ENCODE measurements at regions not wholly inside any gene's neighbourhood (a gene's known extent, or its start where the extent isn't known, plus 50 kb on each side); places are given as distances from the start of the nearest gene placed in this dataset.

- no peaks in the 10 kb centered on the region for H3K9me3 ChIP-seq (ENCODE audit: control insufficient read depth, insufficient read depth, low read length)
- H3K4me3 ChIP-seq (ENCODE audit: low read length), result no peak overlapping the region
- no peaks in the 10 kb centered on the region for H3K27me3 ChIP-seq (ENCODE audit: control insufficient read depth, insufficient read depth, low read length)
- DNase-seq (ENCODE audit: low read depth, low spot score), result no peak
- no peak overlapping the region for H3K27ac ChIP-seq (ENCODE audit: low read length)
- no peaks in the 10 kb centered on the region for H3K36me3 ChIP-seq (ENCODE audit: control insufficient read depth, insufficient read depth, low read length)
- no peaks in the 10 kb centered on the region for H3K4me1 ChIP-seq (ENCODE audit: control insufficient read depth, insufficient read depth, low read length)
Measured at GRCh38 chr1:56054959-56055358, 524.4 kb downstream of the PLPP3 start.

- no peak for DNase-seq (ENCODE audit: low read depth, low spot score)
- H3K4me1 ChIP-seq (ENCODE audit: control insufficient read depth, insufficient read depth, low read length), result no peaks in the 10 kb centered on the region
- no peak overlapping the region for H3K4me3 ChIP-seq (ENCODE audit: low read length)
- no peaks in the 10 kb centered on the region for H3K36me3 ChIP-seq (ENCODE audit: control insufficient read depth, insufficient read depth, low read length)
- no CpG with 5 or more reads among the region's 2 CpGs for WGBS (ENCODE audit: insufficient coverage, insufficient read length)
- H3K27me3 ChIP-seq (ENCODE audit: control insufficient read depth, insufficient read depth, low read length), result no peaks in the 10 kb centered on the region
- no peaks in the 10 kb centered on the region for H3K9me3 ChIP-seq (ENCODE audit: control insufficient read depth, insufficient read depth, low read length)
- no peak overlapping the region for H3K27ac ChIP-seq (ENCODE audit: low read length)
Measured at GRCh38 chr1:56052041-56052440, 527.3 kb downstream of the PLPP3 start.

- H3K4me1 ChIP-seq (ENCODE audit: control insufficient read depth, insufficient read depth, low read length), result no peaks in the 10 kb centered on the region
- DNase-seq (ENCODE audit: low read depth, low spot score), result no peak
- H3K4me3 ChIP-seq (ENCODE audit: low read length), result no peak overlapping the region
- no peaks in the 10 kb centered on the region for H3K9me3 ChIP-seq (ENCODE audit: control insufficient read depth, insufficient read depth, low read length)
- H3K27ac ChIP-seq (ENCODE audit: low read length), result no peak overlapping the region
- no peaks in the 10 kb centered on the region for H3K36me3 ChIP-seq (ENCODE audit: control insufficient read depth, insufficient read depth, low read length)
- H3K27me3 ChIP-seq (ENCODE audit: control insufficient read depth, insufficient read depth, low read length), result no peaks in the 10 kb centered on the region
- no CpG with 5 or more reads among the region's 2 CpGs for WGBS (ENCODE audit: insufficient coverage, insufficient read length)
Measured at GRCh38 chr1:56050911-56051310, 528.5 kb downstream of the PLPP3 start.

GRCh38 chr1:56045477-56045876 lies 533.9 kb downstream of the PLPP3 start:
- no peaks in the 10 kb centered on the region for H3K4me1 ChIP-seq (ENCODE audit: control insufficient read depth, insufficient read depth, low read length)
- H3K36me3 ChIP-seq (ENCODE audit: control insufficient read depth, insufficient read depth, low read length), result no peaks in the 10 kb centered on the region
- WGBS (ENCODE audit: insufficient coverage, insufficient read length), result no CpG with 5 or more reads among the region's 1 CpG
- H3K4me3 ChIP-seq (ENCODE audit: low read length), result no peak overlapping the region
- no peak for DNase-seq (ENCODE audit: low read depth, low spot score)
- H3K27me3 ChIP-seq (ENCODE audit: control insufficient read depth, insufficient read depth, low read length), result no peaks in the 10 kb centered on the region
- no peaks in the 10 kb centered on the region for H3K9me3 ChIP-seq (ENCODE audit: control insufficient read depth, insufficient read depth, low read length)
- no peak overlapping the region for H3K27ac ChIP-seq (ENCODE audit: low read length)

GRCh38 chr1:56045062-56045461 lies 534.3 kb downstream of the PLPP3 start:
- WGBS (ENCODE audit: insufficient coverage, insufficient read length), result no CpG with 5 or more reads among the region's 3 CpGs
- H3K9me3 ChIP-seq (ENCODE audit: control insufficient read depth, insufficient read depth, low read length), result no peaks in the 10 kb centered on the region

GRCh38 chr1:56036479-56036878 lies 542.9 kb downstream of the PLPP3 start:
- Histone ChIP-seq H3K36me3 (ENCODE audit: control insufficient read depth, insufficient read depth, low read length) (no peaks in the 10 kb centered on the region), H3K4me3 (ENCODE audit: low read length) (no peak overlapping the region), H3K4me1 (ENCODE audit: control insufficient read depth, insufficient read depth, low read length) (no peaks in the 10 kb centered on the region; the same call in 1 of the 2 replicates), H3K9me3 (ENCODE audit: control insufficient read depth, insufficient read depth, low read length) (no peaks in the 10 kb centered on the region), H3K27ac (ENCODE audit: low read length) (no peak overlapping the region), H3K27me3 (ENCODE audit: control insufficient read depth, insufficient read depth, low read length) (no peaks in the 10 kb centered on the region)
- no peak for DNase-seq (ENCODE audit: low read depth, low spot score)

More at GRCh38 chr1:56045062-56045461, 534.3 kb downstream of the PLPP3 start:
- no peaks in the 10 kb centered on the region for H3K27me3 ChIP-seq (ENCODE audit: control insufficient read depth, insufficient read depth, low read length)
- H3K4me3 ChIP-seq (ENCODE audit: low read length), result no peak overlapping the region
- H3K36me3 ChIP-seq (ENCODE audit: control insufficient read depth, insufficient read depth, low read length), result no peaks in the 10 kb centered on the region
- H3K4me1 ChIP-seq (ENCODE audit: control insufficient read depth, insufficient read depth, low read length), result no peaks in the 10 kb centered on the region; the same call in 1 of the 2 replicates
- no peak for DNase-seq (ENCODE audit: low read depth, low spot score)
- no peak overlapping the region for H3K27ac ChIP-seq (ENCODE audit: low read length)

- no peak overlapping the region for H3K4me3 ChIP-seq (ENCODE audit: low read length)
- no peaks in the 10 kb centered on the region for H3K27me3 ChIP-seq (ENCODE audit: control insufficient read depth, insufficient read depth, low read length)
- WGBS (ENCODE audit: insufficient coverage, insufficient read length), result no CpG with 5 or more reads among the region's 2 CpGs
- H3K27ac ChIP-seq (ENCODE audit: low read length), result no peak overlapping the region
- H3K4me1 ChIP-seq (ENCODE audit: control insufficient read depth, insufficient read depth, low read length), result no peaks in the 10 kb centered on the region
- H3K9me3 ChIP-seq (ENCODE audit: control insufficient read depth, insufficient read depth, low read length), result no peaks in the 10 kb centered on the region
- no peaks in the 10 kb centered on the region for H3K36me3 ChIP-seq (ENCODE audit: control insufficient read depth, insufficient read depth, low read length)
- no peak for DNase-seq (ENCODE audit: low read depth, low spot score)
Measured at GRCh38 chr1:56034847-56035481, 544.4 kb downstream of the PLPP3 start.

GRCh38 chr1:56034222-56034621 lies 545.1 kb downstream of the PLPP3 start:
- H3K27ac ChIP-seq (ENCODE audit: low read length), result no peak overlapping the region
- DNase-seq (ENCODE audit: low read depth, low spot score), result no peak
- H3K27me3 ChIP-seq (ENCODE audit: control insufficient read depth, insufficient read depth, low read length), result no peaks in the 10 kb centered on the region
- H3K9me3 ChIP-seq (ENCODE audit: control insufficient read depth, insufficient read depth, low read length), result no peaks in the 10 kb centered on the region
- H3K4me3 ChIP-seq (ENCODE audit: low read length), result no peak overlapping the region
- no peaks in the 10 kb centered on the region for H3K4me1 ChIP-seq (ENCODE audit: control insufficient read depth, insufficient read depth, low read length)
- H3K36me3 ChIP-seq (ENCODE audit: control insufficient read depth, insufficient read depth, low read length), result no peaks in the 10 kb centered on the region

- Histone ChIP-seq H3K36me3 (ENCODE audit: control insufficient read depth, insufficient read depth, low read length) (no peaks in the 10 kb centered on the region), H3K4me3 (ENCODE audit: low read length) (no peak overlapping the region), H3K27me3 (ENCODE audit: control insufficient read depth, insufficient read depth, low read length) (no peaks in the 10 kb centered on the region), H3K27ac (ENCODE audit: low read length) (no peak overlapping the region), H3K9me3 (ENCODE audit: control insufficient read depth, insufficient read depth, low read length) (no peaks in the 10 kb centered on the region), H3K4me1 (ENCODE audit: control insufficient read depth, insufficient read depth, low read length) (no peaks in the 10 kb centered on the region)
- WGBS (ENCODE audit: insufficient coverage, insufficient read length), result no CpG with 5 or more reads among the region's 3 CpGs
- DNase-seq (ENCODE audit: low read depth, low spot score), result no peak
Measured at GRCh38 chr1:56033321-56034037, 545.9 kb downstream of the PLPP3 start.

- no peaks in the 10 kb centered on the region for H3K4me1 ChIP-seq (ENCODE audit: control insufficient read depth, insufficient read depth, low read length)
- no CpG with 5 or more reads among the region's 3 CpGs for WGBS (ENCODE audit: insufficient coverage, insufficient read length)
Measured at GRCh38 chr1:56032096-56032676, 547.2 kb downstream of the PLPP3 start.

GRCh38 chr1:56031001-56031400 lies 548.4 kb downstream of the PLPP3 start:
- no peaks in the 10 kb centered on the region for H3K27me3 ChIP-seq (ENCODE audit: control insufficient read depth, insufficient read depth, low read length)
- no CpG with 5 or more reads among the region's 3 CpGs for WGBS (ENCODE audit: insufficient coverage, insufficient read length)
- H3K27ac ChIP-seq (ENCODE audit: low read length), result no peak overlapping the region
- no peaks in the 10 kb centered on the region for H3K4me1 ChIP-seq (ENCODE audit: control insufficient read depth, insufficient read depth, low read length)
- no peaks in the 10 kb centered on the region for H3K9me3 ChIP-seq (ENCODE audit: control insufficient read depth, insufficient read depth, low read length)
- no peak for DNase-seq (ENCODE audit: low read depth, low spot score)
- no peaks in the 10 kb centered on the region for H3K36me3 ChIP-seq (ENCODE audit: control insufficient read depth, insufficient read depth, low read length)
- no peak overlapping the region for H3K4me3 ChIP-seq (ENCODE audit: low read length)

More at GRCh38 chr1:56032096-56032676, 547.2 kb downstream of the PLPP3 start:
- H3K36me3 ChIP-seq (ENCODE audit: control insufficient read depth, insufficient read depth, low read length), result no peaks in the 10 kb centered on the region
- H3K4me3 ChIP-seq (ENCODE audit: low read length), result no peak overlapping the region
- no peak for DNase-seq (ENCODE audit: low read depth, low spot score)
- no peaks in the 10 kb centered on the region for H3K9me3 ChIP-seq (ENCODE audit: control insufficient read depth, insufficient read depth, low read length)
- H3K27me3 ChIP-seq (ENCODE audit: control insufficient read depth, insufficient read depth, low read length), result no peaks in the 10 kb centered on the region
- H3K27ac ChIP-seq (ENCODE audit: low read length), result no peak overlapping the region
